SK-N-SH (cell line): ENCODE measurements at regions not wholly inside any gene's neighbourhood (a gene's known extent, or its start where the extent isn't known, plus 50 kb on each side); places are given as distances from the start of the nearest gene placed in this dataset.

ENCODE experiments used
- CTCF ChIA-PET: fragments of 300-600, 350-600 bp; formaldehyde crosslinking; extraction: SDS; loops from one replicate; lab custom pipeline; 2021; lab: Yijun Ruan, JAX
- POLR2A ChIA-PET: fragments of 350-600 bp; sonication (Branson Sonifier 250); formaldehyde crosslinking; extraction: SDS; loops from one replicate; lab custom pipeline; 2020; ENCODE audit warnings: antibody characterized with exemption, inconsistent platforms; lab: Yijun Ruan, JAX
- DNase-seq: peaks from one replicate; pipeline ENCODE4 v3.0.0; 2012
- H2AFZ ChIP-seq: fragments of 200-600 bp; sonication (generic); 2 replicates; pipeline ENCODE4 v1.8.1; 2016; ENCODE audit warnings: antibody characterized with exemption, mild to moderate bottlenecking, low read depth
- H3F3A ChIP-seq: fragments of 200-600 bp; sonication (generic); replicated peaks from 2 replicates; pipeline ENCODE3; 2016; ENCODE audit warnings: antibody characterized with exemption, mild to moderate bottlenecking; ENCODE audit not compliant: insufficient read depth
- H3K27ac ChIP-seq, 2 experiments: fragments of 200-500 bp in 1 of 2; fragments of 200-600 bp in 1 of 2; sonication (Bioruptor generic) in 1 of 2; sonication (generic), shearing (Covaris generic) in 1 of 2; 2 replicates each; pipeline versions ENCODE4 v1.5.1 to v1.6.1; 2014 to 2016; ENCODE audit warnings: low read depth in 2 of 2, inconsistent platforms in 1 of 2, low read length in 1 of 2, mild to moderate bottlenecking in 1 of 2, mixed read lengths in 1 of 2
- H3K27me3 ChIP-seq: fragments of 200-600 bp; sonication (generic), shearing (Covaris generic); 2 replicates; pipeline ENCODE4 v1.6.1; 2016; ENCODE audit warnings: mixed run types; ENCODE audit not compliant: insufficient read depth
- H3K36me3 ChIP-seq, 2 experiments: fragments of 200-500 bp in 1 of 2; fragments of 200-600 bp in 1 of 2; sonication (Bioruptor generic) in 1 of 2; sonication (generic) in 1 of 2; replicated peaks in 1 of 2; 2 replicates each; pipeline versions ENCODE3 to v1.5.1; 2014 to 2016; ENCODE audit warnings: low read length in 1 of 2, mild to moderate bottlenecking in 1 of 2; ENCODE audit not compliant: insufficient read depth in 2 of 2, control insufficient read depth in 1 of 2
- H3K4me1 ChIP-seq, 2 experiments: fragments of 200-500 bp in 1 of 2; fragments of 200-600 bp in 1 of 2; sonication (Bioruptor generic) in 1 of 2; sonication (generic), shearing (Covaris generic) in 1 of 2; 2 replicates each; pipeline versions ENCODE4 v1.5.1 to v1.6.1; 2014 to 2016; ENCODE audit warnings: low read depth in 1 of 2, low read length in 1 of 2, mixed run types in 1 of 2; ENCODE audit not compliant: insufficient read depth in 2 of 2, control insufficient read depth in 1 of 2
- H3K4me2 ChIP-seq: fragments of 200-600 bp; sonication (generic), shearing (Covaris generic); 2 replicates; pipeline ENCODE4 v1.6.1; 2017; ENCODE audit warnings: mixed run types
- H3K4me3 ChIP-seq, 2 experiments: fragments of 200-500 bp in 1 of 2; fragments of 200-600 bp in 1 of 2; sonication (Bioruptor generic) in 1 of 2; sonication (generic), shearing (Covaris generic) in 1 of 2; 2 replicates each; pipeline versions ENCODE4 v1.5.1 to v1.8.1; 2014 to 2016; ENCODE audit warnings: low read depth in 2 of 2, inconsistent platforms in 1 of 2, low read length in 1 of 2, mild to moderate bottlenecking in 1 of 2, mixed read lengths in 1 of 2, moderate library complexity in 1 of 2
- H3K79me2 ChIP-seq: fragments of 200-600 bp; sonication (generic); 2 replicates; pipeline ENCODE4 v1.8.1; 2017; ENCODE audit warnings: mild to moderate bottlenecking; ENCODE audit not compliant: insufficient read depth
- H3K9ac ChIP-seq: fragments of 200-600 bp; sonication (generic); 2 replicates; pipeline ENCODE4 v1.6.1; 2017; ENCODE audit warnings: mixed run types
- H3K9me2 ChIP-seq: fragments of 200-600 bp; sonication (generic); 2 replicates; pipeline ENCODE4 v1.6.1; 2017; ENCODE audit warnings: mixed run types
- H3K9me3 ChIP-seq: fragments of 200-600 bp; sonication (generic); 2 replicates; pipeline ENCODE4 v1.6.1; 2017; ENCODE audit warnings: mixed run types, mild to moderate bottlenecking, moderate library complexity
- H4K20me1 ChIP-seq: fragments of 200-600 bp; sonication (generic); 2 replicates; pipeline ENCODE4 v1.6.1; 2017; ENCODE audit warnings: mild to moderate bottlenecking, mixed run types; ENCODE audit not compliant: insufficient read depth
- CHD2 ChIP-seq: fragments of 150-350 bp; IDR thresholded peaks from 2 replicates; pipeline ENCODE4 v1.6.1; 2018; ENCODE audit warnings: low read length; ENCODE audit not compliant: partially characterized antibody
- ELF1 ChIP-seq: IDR thresholded peaks from 2 replicates; pipeline ENCODE4 v1.4.0; 2012
- EZH2phosphoT487 ChIP-seq: fragments of 200-600 bp; sonication (generic); IDR thresholded peaks from 2 replicates; pipeline ENCODE4 v1.6.1; 2017; ENCODE audit warnings: low read depth, mixed run types, mild to moderate bottlenecking, antibody characterized with exemption, moderate library complexity, borderline replicate concordance
- FOXJ3 ChIP-seq: sonication (generic); formaldehyde crosslinking; IDR thresholded peaks from 2 replicates; pipeline ENCODE4 v1.5.1; 2020; ENCODE audit warnings: mild to moderate bottlenecking, missing genetic modification reagents
- FOXM1 ChIP-seq: IDR thresholded peaks from 2 replicates; pipeline ENCODE4 v1.4.0; 2012; ENCODE audit warnings: low read depth, mild to moderate bottlenecking
- GABPA ChIP-seq: IDR thresholded peaks from 2 replicates; pipeline ENCODE4 v1.4.0; 2012; ENCODE audit warnings: low read depth, mild to moderate bottlenecking
- GATA2 ChIP-seq: sonication (generic); formaldehyde crosslinking; IDR thresholded peaks from 2 replicates; pipeline ENCODE4 v1.5.0; 2020; ENCODE audit warnings: mild to moderate bottlenecking, missing genetic modification reagents
- JUND ChIP-seq: IDR thresholded peaks from 2 replicates; pipeline ENCODE4 v1.4.0; 2012
- NRF1 ChIP-seq: IDR thresholded peaks from 2 replicates; pipeline ENCODE4 v1.6.1; 2012; ENCODE audit warnings: low read depth, mild to moderate bottlenecking, low read length
- RAD21 ChIP-seq: IDR thresholded peaks from 2 replicates; pipeline ENCODE4 v1.6.1; 2012; ENCODE audit warnings: mild to moderate bottlenecking, low read length
- RCOR1 ChIP-seq: fragments of 150-350 bp; IDR thresholded peaks from 2 replicates; pipeline ENCODE4 v1.6.1; 2017; ENCODE audit warnings: antibody characterized with exemption, low read length
- SIN3A ChIP-seq: IDR thresholded peaks from 2 replicates; pipeline ENCODE4 v1.6.1; 2012; ENCODE audit warnings: low read depth, mild to moderate bottlenecking, low read length, moderate library complexity, borderline replicate concordance
- TAF1 ChIP-seq: IDR thresholded peaks from 2 replicates; pipeline ENCODE4 v1.6.1; 2012; ENCODE audit warnings: low read depth, mild to moderate bottlenecking, low read length, moderate library complexity, borderline replicate concordance
- TEAD4 ChIP-seq: IDR thresholded peaks from 2 replicates; pipeline ENCODE4 v1.4.0; 2012; ENCODE audit warnings: mild to moderate bottlenecking, borderline replicate concordance; ENCODE audit not compliant: insufficient read depth
- YY1 ChIP-seq: IDR thresholded peaks from 2 replicates; pipeline ENCODE4 v1.4.0; 2012; ENCODE audit warnings: low read depth, mild to moderate bottlenecking
- WGBS: methylation state at CpG from one replicate; pipeline ENCODE4 v1.1.6; 2017; ENCODE audit warnings: low lambda C conversion rate; 5-methylcytosine and 5-hydroxymethylcytosine counted together
- TF ChIP-seq, protein P1 (sequence below): IDR thresholded peaks from 2 replicates; pipeline ENCODE4 v1.6.1; 2012; ENCODE audit warnings: mild to moderate bottlenecking, low read depth, low read length, moderate library complexity
- TF ChIP-seq, protein P2 (sequence below): fragments of 150-350 bp; IDR thresholded peaks from 2 replicates; pipeline ENCODE4 v1.6.1; 2017; ENCODE audit warnings: antibody characterized with exemption, low read length, low read depth, borderline replicate concordance
- TF ChIP-seq, protein P3 (sequence below): IDR thresholded peaks from 2 replicates; pipeline ENCODE4 v1.4.0; 2012; ENCODE audit warnings: low read depth, borderline replicate concordance
- TF ChIP-seq, protein P4 (sequence below): IDR thresholded peaks from 2 replicates; pipeline ENCODE4 v1.4.0; 2012; ENCODE audit warnings: low read depth

DNA sequence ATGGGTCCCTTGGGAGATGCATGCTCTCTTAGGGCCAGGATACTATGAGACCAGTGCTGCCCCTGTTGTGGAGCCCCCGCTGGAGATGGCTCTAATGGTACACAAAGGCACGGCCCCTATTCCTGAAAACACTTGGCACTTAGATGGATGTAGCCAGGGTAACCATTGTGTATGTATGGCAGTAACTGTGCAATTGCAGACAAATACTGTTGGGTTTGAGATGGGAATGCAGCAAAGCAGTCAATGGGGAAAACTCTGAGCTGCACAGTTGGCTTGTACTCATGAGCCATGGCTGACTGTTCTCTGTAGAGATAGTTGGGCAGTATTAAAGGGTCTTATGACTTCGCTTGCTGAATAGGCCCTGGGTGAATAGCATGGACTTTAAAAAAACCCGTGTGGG lies 67.9 kb upstream of the NPAP1 start:
- no peaks in the 10 kb centered on the region for H3K79me2 ChIP-seq
- H3F3A ChIP-seq: no peaks in the 10 kb centered on the region
- no peak for DNase-seq
- H2AFZ ChIP-seq: no peak overlapping the region
- H3K27me3 ChIP-seq: no peaks in the 10 kb centered on the region
- no peaks in the 10 kb centered on the region for H3K9me3 ChIP-seq
- no peaks in the 10 kb centered on the region for H3K4me1 ChIP-seq
- TF ChIP-seq, protein P1, sequence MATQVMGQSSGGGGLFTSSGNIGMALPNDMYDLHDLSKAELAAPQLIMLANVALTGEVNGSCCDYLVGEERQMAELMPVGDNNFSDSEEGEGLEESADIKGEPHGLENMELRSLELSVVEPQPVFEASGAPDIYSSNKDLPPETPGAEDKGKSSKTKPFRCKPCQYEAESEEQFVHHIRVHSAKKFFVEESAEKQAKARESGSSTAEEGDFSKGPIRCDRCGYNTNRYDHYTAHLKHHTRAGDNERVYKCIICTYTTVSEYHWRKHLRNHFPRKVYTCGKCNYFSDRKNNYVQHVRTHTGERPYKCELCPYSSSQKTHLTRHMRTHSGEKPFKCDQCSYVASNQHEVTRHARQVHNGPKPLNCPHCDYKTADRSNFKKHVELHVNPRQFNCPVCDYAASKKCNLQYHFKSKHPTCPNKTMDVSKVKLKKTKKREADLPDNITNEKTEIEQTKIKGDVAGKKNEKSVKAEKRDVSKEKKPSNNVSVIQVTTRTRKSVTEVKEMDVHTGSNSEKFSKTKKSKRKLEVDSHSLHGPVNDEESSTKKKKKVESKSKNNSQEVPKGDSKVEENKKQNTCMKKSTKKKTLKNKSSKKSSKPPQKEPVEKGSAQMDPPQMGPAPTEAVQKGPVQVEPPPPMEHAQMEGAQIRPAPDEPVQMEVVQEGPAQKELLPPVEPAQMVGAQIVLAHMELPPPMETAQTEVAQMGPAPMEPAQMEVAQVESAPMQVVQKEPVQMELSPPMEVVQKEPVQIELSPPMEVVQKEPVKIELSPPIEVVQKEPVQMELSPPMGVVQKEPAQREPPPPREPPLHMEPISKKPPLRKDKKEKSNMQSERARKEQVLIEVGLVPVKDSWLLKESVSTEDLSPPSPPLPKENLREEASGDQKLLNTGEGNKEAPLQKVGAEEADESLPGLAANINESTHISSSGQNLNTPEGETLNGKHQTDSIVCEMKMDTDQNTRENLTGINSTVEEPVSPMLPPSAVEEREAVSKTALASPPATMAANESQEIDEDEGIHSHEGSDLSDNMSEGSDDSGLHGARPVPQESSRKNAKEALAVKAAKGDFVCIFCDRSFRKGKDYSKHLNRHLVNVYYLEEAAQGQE: no peak
- TF ChIP-seq NRF1: no peak
- no peak for TF ChIP-seq GATA2 (CRISPR knock-in tag)
- TF ChIP-seq GABPA: no peak
- TF ChIP-seq, protein P2, sequence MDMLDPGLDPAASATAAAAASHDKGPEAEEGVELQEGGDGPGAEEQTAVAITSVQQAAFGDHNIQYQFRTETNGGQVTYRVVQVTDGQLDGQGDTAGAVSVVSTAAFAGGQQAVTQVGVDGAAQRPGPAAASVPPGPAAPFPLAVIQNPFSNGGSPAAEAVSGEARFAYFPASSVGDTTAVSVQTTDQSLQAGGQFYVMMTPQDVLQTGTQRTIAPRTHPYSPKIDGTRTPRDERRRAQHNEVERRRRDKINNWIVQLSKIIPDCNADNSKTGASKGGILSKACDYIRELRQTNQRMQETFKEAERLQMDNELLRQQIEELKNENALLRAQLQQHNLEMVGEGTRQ: no peak
- TF ChIP-seq TAF1: no peak
- no peak for TF ChIP-seq SIN3A
- TF ChIP-seq, protein P3, sequence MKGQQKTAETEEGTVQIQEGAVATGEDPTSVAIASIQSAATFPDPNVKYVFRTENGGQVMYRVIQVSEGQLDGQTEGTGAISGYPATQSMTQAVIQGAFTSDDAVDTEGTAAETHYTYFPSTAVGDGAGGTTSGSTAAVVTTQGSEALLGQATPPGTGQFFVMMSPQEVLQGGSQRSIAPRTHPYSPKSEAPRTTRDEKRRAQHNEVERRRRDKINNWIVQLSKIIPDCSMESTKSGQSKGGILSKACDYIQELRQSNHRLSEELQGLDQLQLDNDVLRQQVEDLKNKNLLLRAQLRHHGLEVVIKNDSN: no peak
- TF ChIP-seq YY1: no peak
- TF ChIP-seq, protein P4, sequence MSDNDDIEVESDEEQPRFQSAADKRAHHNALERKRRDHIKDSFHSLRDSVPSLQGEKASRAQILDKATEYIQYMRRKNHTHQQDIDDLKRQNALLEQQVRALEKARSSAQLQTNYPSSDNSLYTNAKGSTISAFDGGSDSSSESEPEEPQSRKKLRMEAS: no peak
- no peak for TF ChIP-seq FOXM1
- no peak for TF ChIP-seq CHD2
- no peak for TF ChIP-seq RAD21
- no peak for TF ChIP-seq FOXJ3 (CRISPR knock-in tag)
- TF ChIP-seq ELF1: no peak
- TF ChIP-seq EZH2phosphoT487: no peak
- TF ChIP-seq JUND: no peak
- no peak for TF ChIP-seq TEAD4
- TF ChIP-seq RCOR1: no peak
- H3K9ac ChIP-seq: no peak overlapping the region
- POLR2A ChIA-PET: no interaction called here
- H3K4me3 ChIP-seq: no peak overlapping the region
- CTCF ChIA-PET: no interaction called here
- no peak overlapping the region for H3K4me2 ChIP-seq
- H3K27ac ChIP-seq: no peak overlapping the region
- WGBS: 0% methylated on average over 4 of the region's 4 CpGs
- H4K20me1 ChIP-seq: no peaks in the 10 kb centered on the region
- no peaks in the 10 kb centered on the region for H3K36me3 ChIP-seq
- no peaks in the 10 kb centered on the region for H3K9me2 ChIP-seq
